ENCODE measurements at regions not wholly inside any gene's neighbourhood (a gene's known extent, or its start where the extent isn't known, plus 50 kb on each side); places are given as distances from the start of the nearest gene placed in this dataset.

- no peak for DNase-seq (ENCODE audit: low read depth in 4 of 6, low spot score in 6 of 6)
- no peaks in the 10 kb centered on the region for H3K27me3 ChIP-seq (ENCODE audit: control insufficient read depth, insufficient read depth, low read length)
- 83% methylated on average over 1 of the region's 3 CpGs for WGBS (ENCODE audit: insufficient coverage)
- H3K27ac ChIP-seq (ENCODE audit: low read depth, low read length) = no peak overlapping the region
- no peaks in the 10 kb centered on the region for H3K4me1 ChIP-seq (ENCODE audit: control insufficient read depth, insufficient read depth, low read length)
- no peaks in the 10 kb centered on the region for H3K36me3 ChIP-seq (ENCODE audit: control insufficient read depth, insufficient read depth, low read length)
- no peak overlapping the region for H3K4me3 ChIP-seq (ENCODE audit: low read depth, low read length)
- no peaks in the 10 kb centered on the region for H3K9me3 ChIP-seq (ENCODE audit: control insufficient read depth, insufficient read depth, low read length)
These were observed 600.7 kb downstream of the UTRN start for GRCh38 chr6:144885817-144886216.

GRCh38 chr6:144886682-144887081 lies 601.5 kb downstream of the UTRN start:
- no peaks in the 10 kb centered on the region for H3K36me3 ChIP-seq (ENCODE audit: control insufficient read depth, insufficient read depth, low read length)
- H3K4me3 ChIP-seq (ENCODE audit: low read depth, low read length) = no peak overlapping the region
- no peaks in the 10 kb centered on the region for H3K27me3 ChIP-seq (ENCODE audit: control insufficient read depth, insufficient read depth, low read length)
- no CpG with 5 or more reads among the region's 1 CpG for WGBS (ENCODE audit: insufficient coverage)
- no peak for DNase-seq (ENCODE audit: low read depth in 4 of 6, low spot score in 6 of 6)
- no peak overlapping the region for H3K27ac ChIP-seq (ENCODE audit: low read depth, low read length)
- H3K4me1 ChIP-seq (ENCODE audit: control insufficient read depth, insufficient read depth, low read length) = no peaks in the 10 kb centered on the region
- H3K9me3 ChIP-seq (ENCODE audit: control insufficient read depth, insufficient read depth, low read length) = no peaks in the 10 kb centered on the region

GRCh38 chr6:144888621-144889020 lies 603.5 kb downstream of the UTRN start:
- H3K27me3 ChIP-seq (ENCODE audit: control insufficient read depth, insufficient read depth, low read length) = no peaks in the 10 kb centered on the region
- WGBS (ENCODE audit: insufficient coverage) = 100% methylated on average over 1 of the region's 1 CpG

GRCh38 chr6:144893680-144894151 lies 608.6 kb downstream of the UTRN start:
- H3K9me3 ChIP-seq (ENCODE audit: control insufficient read depth, insufficient read depth, low read length) = no peaks in the 10 kb centered on the region

More at GRCh38 chr6:144888621-144889020, 603.5 kb downstream of the UTRN start:
- Histone ChIP-seq H3K27ac (ENCODE audit: low read depth, low read length) (no peak overlapping the region), H3K9me3 (ENCODE audit: control insufficient read depth, insufficient read depth, low read length) (no peaks in the 10 kb centered on the region), H3K36me3 (ENCODE audit: control insufficient read depth, insufficient read depth, low read length) (no peaks in the 10 kb centered on the region), H3K4me1 (ENCODE audit: control insufficient read depth, insufficient read depth, low read length) (no peaks in the 10 kb centered on the region), H3K4me3 (ENCODE audit: low read depth, low read length) (no peak overlapping the region)
- no peak for DNase-seq (ENCODE audit: low read depth in 4 of 6, low spot score in 6 of 6)

GRCh38 chr6:144894240-144894639 lies 609.1 kb downstream of the UTRN start:
- H3K27me3 ChIP-seq (ENCODE audit: control insufficient read depth, insufficient read depth, low read length) = no peaks in the 10 kb centered on the region
- H3K4me1 ChIP-seq (ENCODE audit: control insufficient read depth, insufficient read depth, low read length) = no peaks in the 10 kb centered on the region
- 92% methylated on average over 1 of the region's 2 CpGs for WGBS (ENCODE audit: insufficient coverage)
- no peak overlapping the region for H3K27ac ChIP-seq (ENCODE audit: low read depth, low read length)
- DNase-seq (ENCODE audit: low read depth in 4 of 6, low spot score in 6 of 6) = no peak
- H3K36me3 ChIP-seq (ENCODE audit: control insufficient read depth, insufficient read depth, low read length) = no peaks in the 10 kb centered on the region
- H3K4me3 ChIP-seq (ENCODE audit: low read depth, low read length) = no peak overlapping the region
- H3K9me3 ChIP-seq (ENCODE audit: control insufficient read depth, insufficient read depth, low read length) = no peaks in the 10 kb centered on the region

More at GRCh38 chr6:144893680-144894151, 608.6 kb downstream of the UTRN start:
- H3K4me3 ChIP-seq (ENCODE audit: low read depth, low read length) = no peak overlapping the region
- H3K4me1 ChIP-seq (ENCODE audit: control insufficient read depth, insufficient read depth, low read length) = no peaks in the 10 kb centered on the region
- no CpG with 5 or more reads among the region's 2 CpGs for WGBS (ENCODE audit: insufficient coverage)
- no peaks in the 10 kb centered on the region for H3K27me3 ChIP-seq (ENCODE audit: control insufficient read depth, insufficient read depth, low read length)
- no peaks in the 10 kb centered on the region for H3K36me3 ChIP-seq (ENCODE audit: control insufficient read depth, insufficient read depth, low read length)
- H3K27ac ChIP-seq (ENCODE audit: low read depth, low read length) = no peak overlapping the region
- no peak for DNase-seq (ENCODE audit: low read depth in 4 of 6, low spot score in 6 of 6)

GRCh38 chr6:144895313-144896278 lies 610.5 kb downstream of the UTRN start:
- H3K9me3 ChIP-seq (ENCODE audit: control insufficient read depth, insufficient read depth, low read length) = no peaks in the 10 kb centered on the region
- WGBS (ENCODE audit: insufficient coverage) = 34% methylated on average over 4 of the region's 8 CpGs
- DNase-seq (ENCODE audit: low read depth in 4 of 6, low spot score in 6 of 6) = peak in 5 of 6 donors; percentile 12 to 78 (median 26)
- no peaks in the 10 kb centered on the region for H3K36me3 ChIP-seq (ENCODE audit: control insufficient read depth, insufficient read depth, low read length)
- no peak overlapping the region for H3K4me3 ChIP-seq (ENCODE audit: low read depth, low read length)
- H3K27me3 ChIP-seq (ENCODE audit: control insufficient read depth, insufficient read depth, low read length) = no peaks in the 10 kb centered on the region
- H3K27ac ChIP-seq (ENCODE audit: low read depth, low read length) = no peak overlapping the region
- no peaks in the 10 kb centered on the region for H3K4me1 ChIP-seq (ENCODE audit: control insufficient read depth, insufficient read depth, low read length)

GRCh38 chr6:144896289-144896688 lies 611.2 kb downstream of the UTRN start:
- no peaks in the 10 kb centered on the region for H3K36me3 ChIP-seq (ENCODE audit: control insufficient read depth, insufficient read depth, low read length)
- WGBS (ENCODE audit: insufficient coverage) = 60% methylated on average over 1 of the region's 3 CpGs
- DNase-seq (ENCODE audit: low read depth in 4 of 6, low spot score in 6 of 6) = peak in 3 of 6 donors; percentile 33 to 51 (median 42)
- no peaks in the 10 kb centered on the region for H3K9me3 ChIP-seq (ENCODE audit: control insufficient read depth, insufficient read depth, low read length)
- no peak overlapping the region for H3K27ac ChIP-seq (ENCODE audit: low read depth, low read length)
- no peaks in the 10 kb centered on the region for H3K27me3 ChIP-seq (ENCODE audit: control insufficient read depth, insufficient read depth, low read length)
- H3K4me3 ChIP-seq (ENCODE audit: low read depth, low read length) = no peak overlapping the region
- no peaks in the 10 kb centered on the region for H3K4me1 ChIP-seq (ENCODE audit: control insufficient read depth, insufficient read depth, low read length)

GRCh38 chr6:144896871-144897270 lies 611.7 kb downstream of the UTRN start:
- no peak for DNase-seq (ENCODE audit: low read depth in 4 of 6, low spot score in 6 of 6)

GRCh38 chr6:144897441-144897921 lies 612.3 kb downstream of the UTRN start:
- Histone ChIP-seq H3K4me1 (ENCODE audit: control insufficient read depth, insufficient read depth, low read length) (no peaks in the 10 kb centered on the region), H3K4me3 (ENCODE audit: low read depth, low read length) (no peak overlapping the region), H3K36me3 (ENCODE audit: control insufficient read depth, insufficient read depth, low read length) (no peaks in the 10 kb centered on the region), H3K27me3 (ENCODE audit: control insufficient read depth, insufficient read depth, low read length) (no peaks in the 10 kb centered on the region), H3K9me3 (ENCODE audit: control insufficient read depth, insufficient read depth, low read length) (peaks cover 9% of the 10 kb centered on the region), H3K27ac (ENCODE audit: low read depth, low read length) (no peak overlapping the region)
- DNase-seq (ENCODE audit: low read depth in 4 of 6, low spot score in 6 of 6) = no peak
- WGBS (ENCODE audit: insufficient coverage) = 71% methylated on average over 3 of the region's 4 CpGs

More at GRCh38 chr6:144896871-144897270, 611.7 kb downstream of the UTRN start:
- Histone ChIP-seq H3K4me1 (ENCODE audit: control insufficient read depth, insufficient read depth, low read length) (no peaks in the 10 kb centered on the region), H3K9me3 (ENCODE audit: control insufficient read depth, insufficient read depth, low read length) (peaks cover 5% of the 10 kb centered on the region), H3K27me3 (ENCODE audit: control insufficient read depth, insufficient read depth, low read length) (no peaks in the 10 kb centered on the region), H3K36me3 (ENCODE audit: control insufficient read depth, insufficient read depth, low read length) (no peaks in the 10 kb centered on the region), H3K27ac (ENCODE audit: low read depth, low read length) (no peak overlapping the region), H3K4me3 (ENCODE audit: low read depth, low read length) (no peak overlapping the region)
